Spinal cord (tissue), 9 donors: ENCODE measurements at regions not wholly inside any gene's neighbourhood (a gene's known extent, or its start where the extent isn't known, plus 50 kb on each side); places are given as distances from the start of the nearest gene placed in this dataset.

Experiments used
- DNase-seq, 6 donors: peaks; one replicate each; pipeline versions ENCODE4 v3.0.0 to v3.0.0-alpha.2; 2013 to 2015; ENCODE audit warnings: low spot score in 6 of 6, low read depth in 4 of 6
- H3K27ac ChIP-seq: one replicate; pipeline ENCODE4 v1.5.1; 2013; ENCODE audit warnings: low read depth, low read length, control low read depth
- H3K27me3 ChIP-seq: one replicate; pipeline ENCODE4 v1.6.1; 2013; ENCODE audit warnings: low read length; ENCODE audit not compliant: control insufficient read depth, insufficient read depth
- H3K36me3 ChIP-seq: one replicate; pipeline ENCODE4 v1.6.1; 2013; ENCODE audit warnings: low read length; ENCODE audit not compliant: control insufficient read depth, insufficient read depth
- H3K4me1 ChIP-seq: one replicate; pipeline ENCODE4 v1.6.1; 2013; ENCODE audit warnings: low read length; ENCODE audit not compliant: control insufficient read depth, insufficient read depth
- H3K4me3 ChIP-seq: one replicate; pipeline ENCODE4 v1.5.1; 2013; ENCODE audit warnings: low read depth, low read length, control low read depth
- H3K9me3 ChIP-seq: one replicate; pipeline ENCODE4 v1.6.1; 2013; ENCODE audit warnings: low read length; ENCODE audit not compliant: control insufficient read depth, insufficient read depth
- WGBS: methylation state at CpG from one replicate; pipeline ENCODE4 v1.1.5; 2013; ENCODE audit warnings: missing lambda C conversion rate; ENCODE audit not compliant: insufficient coverage; 5-methylcytosine and 5-hydroxymethylcytosine counted together
- donor health status: healthy.

- 86% methylated on average over 1 of the region's 2 CpGs for WGBS
- Histone ChIP-seq H3K27ac (no peak overlapping the region), H3K36me3 (no peaks in the 10 kb centered on the region), H3K27me3 (no peaks in the 10 kb centered on the region), H3K4me1 (no peaks in the 10 kb centered on the region), H3K9me3 (peaks cover 4% of the 10 kb centered on the region), H3K4me3 (no peak overlapping the region)
- no peak for DNase-seq
These were observed 61.3 kb upstream of the CYSLTR1 start for GRCh38 chrX:78388663-78389062.

GRCh38 chrX:78387364-78387763, 60.0 kb upstream of the CYSLTR1 start:
- no peaks in the 10 kb centered on the region for H3K27me3 ChIP-seq
- no peaks in the 10 kb centered on the region for H3K36me3 ChIP-seq
- H3K4me3 ChIP-seq = no peak overlapping the region
- H3K27ac ChIP-seq = no peak overlapping the region
- DNase-seq = no peak
- H3K4me1 ChIP-seq = no peaks in the 10 kb centered on the region
- peaks cover 4% of the 10 kb centered on the region for H3K9me3 ChIP-seq

GRCh38 chrX:78384486-78384885, 57.1 kb upstream of the CYSLTR1 start:
- no peak for DNase-seq
- Histone ChIP-seq H3K9me3 (peaks cover 6% of the 10 kb centered on the region), H3K4me1 (no peaks in the 10 kb centered on the region), H3K27me3 (no peaks in the 10 kb centered on the region), H3K4me3 (no peak overlapping the region), H3K36me3 (no peaks in the 10 kb centered on the region), H3K27ac (no peak overlapping the region)

- WGBS = no CpG with 5 or more reads among the region's 3 CpGs
- Histone ChIP-seq H3K36me3 (no peaks in the 10 kb centered on the region), H3K27me3 (no peaks in the 10 kb centered on the region), H3K27ac (no peak overlapping the region), H3K9me3 (peaks cover 3% of the 10 kb centered on the region), H3K4me1 (no peaks in the 10 kb centered on the region), H3K4me3 (no peak overlapping the region)
- no peak for DNase-seq
These were observed 56.2 kb upstream of the CYSLTR1 start for GRCh38 chrX:78383594-78383993.

GRCh38 chrX:78378476-78379115, 51.2 kb upstream of the CYSLTR1 start:
- no peak for DNase-seq
- H3K27me3 ChIP-seq = no peaks in the 10 kb centered on the region
- WGBS = 40% methylated on average over 1 of the region's 2 CpGs
- H3K4me1 ChIP-seq = no peaks in the 10 kb centered on the region
- no peaks in the 10 kb centered on the region for H3K36me3 ChIP-seq
- H3K27ac ChIP-seq = no peak overlapping the region
- no peak overlapping the region for H3K4me3 ChIP-seq
- H3K9me3 ChIP-seq = peaks cover 2% of the 10 kb centered on the region
